Caco-2 (cell line): ENCODE measurements at regions not wholly inside any gene's neighbourhood (a gene's known extent, or its start where the extent isn't known, plus 50 kb on each side); places are given as distances from the start of the nearest gene placed in this dataset.

ENCODE experiments used
- BruUV-seq: library from RNA; stranded (reverse); fragments of 400-500 nt; replicated peaks from 2 replicates; lab custom pipeline; 2021; lab: Mats Ljungman, UMichigan
- CTCF ChIA-PET: fragments of 300-600 bp; sonication (Branson Sonifier 250); formaldehyde crosslinking; loops from one replicate; lab custom pipeline; 2022; ENCODE audit warnings: antibody characterized with exemption; lab: Charles Lee
- POLR2A ChIA-PET: fragments of 300-600 bp; sonication (Branson Sonifier 250); formaldehyde crosslinking; loops from one replicate; lab custom pipeline; 2022; ENCODE audit warnings: antibody characterized with exemption; lab: Charles Lee
- DNase-seq, 2 experiments: peaks; one replicate each; pipeline versions ENCODE4 v3.0.0 to v3.0.0-alpha.2; 2020 to 2022
- H3K27me3 ChIP-seq: replicated peaks from 2 replicates; pipeline ENCODE4 v1.6.0; 2011; ENCODE audit warnings: low read length; ENCODE audit not compliant: control insufficient read depth, insufficient read depth
- H3K36me3 ChIP-seq: 2 replicates; pipeline ENCODE4 v1.5.1; 2011; ENCODE audit warnings: low read length; ENCODE audit not compliant: control insufficient read depth, insufficient read depth
- H3K4me1 ChIP-seq: fragments of 250-450 bp; sonication (Bioruptor Pico); 2 replicates; pipeline ENCODE4 v1.5.1; 2020; ENCODE audit warnings: mild to moderate bottlenecking
- H3K4me3 ChIP-seq: 2 replicates; pipeline ENCODE4 v1.5.1; 2011; ENCODE audit warnings: low read depth, mild to moderate bottlenecking, control low read depth, low read length
- H3K9me3 ChIP-seq: fragments of 250-450 bp; sonication (Bioruptor Pico); 2 replicates; pipeline ENCODE4 v1.5.1; 2020; ENCODE audit warnings: mild to moderate bottlenecking, moderate library complexity
- H3K27ac Mint-ChIP-seq: one replicate; pipeline ENCODE4 v1.8.0; 2022; ENCODE audit warnings: mixed read lengths; ENCODE audit not compliant: unreplicated experiment
- H3K27me3 Mint-ChIP-seq: one replicate; pipeline ENCODE4 v1.8.0; 2022; ENCODE audit warnings: mixed read lengths; ENCODE audit not compliant: insufficient read depth, unreplicated experiment
- H3K36me3 Mint-ChIP-seq: one replicate; pipeline ENCODE4 v1.8.0; 2022; ENCODE audit warnings: mild to moderate bottlenecking, mixed read lengths; ENCODE audit not compliant: insufficient read depth, unreplicated experiment
- H3K4me1 Mint-ChIP-seq: one replicate; pipeline ENCODE4 v1.8.0; 2022; ENCODE audit warnings: low read depth, mixed read lengths; ENCODE audit not compliant: unreplicated experiment
- H3K4me3 Mint-ChIP-seq: one replicate; pipeline ENCODE4 v1.8.0; 2022; ENCODE audit warnings: mild to moderate bottlenecking, moderate library complexity, mixed read lengths; ENCODE audit not compliant: unreplicated experiment
- H3K9me3 Mint-ChIP-seq: one replicate; pipeline ENCODE4 v1.8.0; 2022; ENCODE audit warnings: mixed read lengths; ENCODE audit not compliant: unreplicated experiment
- CTCF ChIP-seq, 2 experiments: fragments of 200-600 bp in 1 of 2; IDR thresholded peaks; 1 replicate in 1 of 2; 2 replicates in 1 of 2; pipeline versions ENCODE4 v1.5.1 to v1.8.0; 2011 to 2022; ENCODE audit warnings: antibody characterized with exemption in 1 of 2, control low read depth in 1 of 2, inconsistent platforms in 1 of 2, low read depth in 1 of 2, low read length in 1 of 2, mild to moderate bottlenecking in 1 of 2, moderate library complexity in 1 of 2; ENCODE audit not compliant: insufficient read depth in 1 of 2, severe bottlenecking in 1 of 2, unreplicated experiment in 1 of 2
- intact Hi-C: fragments of 100-400 bp; cut with micrococcal nuclease; formaldehyde crosslinking; loops from one replicate; pipeline ENCODE4 v1.10.0; 2022; ENCODE audit not compliant: unreplicated experiment

GRCh38 chr18:4817665-4818064, 362.6 kb upstream of the DLGAP1 start:
- Mint-ChIP-seq H3K36me3 (no peaks in the 10 kb centered on the region), H3K4me3 (no peak overlapping the region), H3K4me1 (no peaks in the 10 kb centered on the region), H3K27ac (no peak overlapping the region), H3K27me3 (no peaks in the 10 kb centered on the region), H3K9me3 (no peaks in the 10 kb centered on the region)
- ChIA-PET CTCF (no interaction called here), POLR2A (no interaction called here)
- intact Hi-C loops: no loop called here
- H3K4me1 ChIP-seq: no peaks in the 10 kb centered on the region
- no TSS peak for BruUV-seq
- H3K36me3 ChIP-seq: no peaks in the 10 kb centered on the region
- TF ChIP-seq CTCF (IDR thresholded peaks at IDR 0.05; ENCODE audit: insufficient read depth in 1 of 2, low read depth in 1 of 2, low read length in 1 of 2, severe bottlenecking in 1 of 2, unreplicated experiment in 1 of 2): no peak
- no peak overlapping the region for H3K4me3 ChIP-seq
- no peak for DNase-seq
- H3K27me3 ChIP-seq: no peaks in the 10 kb centered on the region
- H3K9me3 ChIP-seq: no peaks in the 10 kb centered on the region

- Mint-ChIP-seq H3K27ac (no peak overlapping the region), H3K4me1 (no peaks in the 10 kb centered on the region), H3K27me3 (peaks cover 3% of the 10 kb centered on the region), H3K9me3 (no peaks in the 10 kb centered on the region), H3K36me3 (no peaks in the 10 kb centered on the region), H3K4me3 (no peak overlapping the region)
- Histone ChIP-seq H3K4me3 (no peak overlapping the region), H3K27me3 (no peaks in the 10 kb centered on the region), H3K9me3 (no peaks in the 10 kb centered on the region), H3K4me1 (no peaks in the 10 kb centered on the region), H3K36me3 (no peaks in the 10 kb centered on the region)
- intact Hi-C loops: no loop called here
- no TSS peak for BruUV-seq
- ChIA-PET POLR2A (no interaction called here), CTCF (no interaction called here)
- DNase-seq: no peak
- no peak for TF ChIP-seq CTCF (IDR thresholded peaks at IDR 0.05; ENCODE audit: insufficient read depth in 1 of 2, low read depth in 1 of 2, low read length in 1 of 2, severe bottlenecking in 1 of 2, unreplicated experiment in 1 of 2)
Measured at GRCh38 chr18:4813708-4814107, 358.6 kb upstream of the DLGAP1 start.

- no peak overlapping the region for H3K27ac Mint-ChIP-seq
- no TSS peak for BruUV-seq
- intact Hi-C loops: no loop called here
- H3K36me3 Mint-ChIP-seq: no peaks in the 10 kb centered on the region
- Histone ChIP-seq H3K9me3 (no peaks in the 10 kb centered on the region), H3K4me1 (no peaks in the 10 kb centered on the region), H3K36me3 (no peaks in the 10 kb centered on the region), H3K27me3 (no peaks in the 10 kb centered on the region), H3K4me3 (no peak overlapping the region)
- CTCF ChIA-PET: no interaction called here
- no peak overlapping the region for H3K4me3 Mint-ChIP-seq
- POLR2A ChIA-PET: no interaction called here
- H3K9me3 Mint-ChIP-seq: no peaks in the 10 kb centered on the region
- DNase-seq: no peak
- no peaks in the 10 kb centered on the region for H3K4me1 Mint-ChIP-seq
- peaks cover 3% of the 10 kb centered on the region for H3K27me3 Mint-ChIP-seq
- no peak for TF ChIP-seq CTCF (IDR thresholded peaks at IDR 0.05; ENCODE audit: insufficient read depth in 1 of 2, low read depth in 1 of 2, low read length in 1 of 2, severe bottlenecking in 1 of 2, unreplicated experiment in 1 of 2)
Measured at GRCh38 chr18:4808891-4809290, 353.8 kb upstream of the DLGAP1 start.
